NB4 (cell line): ENCODE measurements at regions not wholly inside any gene's neighbourhood (a gene's known extent, or its start where the extent isn't known, plus 50 kb on each side); places are given as distances from the start of the nearest gene placed in this dataset.

Experiments
- MYC ChIP-seq: IDR thresholded peaks from 2 replicates; pipeline ENCODE4 v1.6.1; 2011; ENCODE audit warnings: low read depth, low read length
- TF ChIP-seq, protein P1 (sequence below): IDR thresholded peaks from one replicate; pipeline ENCODE4 v1.5.1; 2012; ENCODE audit warnings: low read depth, low read length

DNA sequence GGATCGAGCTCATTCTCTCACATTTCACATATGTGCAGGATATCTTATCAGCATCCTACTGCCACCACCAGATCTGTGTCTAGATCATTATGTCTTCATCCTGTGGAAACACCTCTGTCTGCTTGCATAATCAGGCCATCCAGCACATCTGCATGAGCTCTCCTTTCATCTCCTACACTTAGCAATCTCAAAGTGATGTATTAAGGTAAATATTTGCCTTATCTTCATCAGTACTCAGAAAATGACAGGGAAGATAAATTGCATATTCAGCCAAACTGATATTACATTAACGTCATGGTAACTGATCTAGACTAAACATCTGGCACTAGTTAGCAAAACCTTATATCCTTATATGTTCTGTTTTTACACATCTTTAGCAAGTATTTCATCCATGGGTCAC, 207.3 kb upstream of the PABPC4L start:
- TF ChIP-seq, protein P1, sequence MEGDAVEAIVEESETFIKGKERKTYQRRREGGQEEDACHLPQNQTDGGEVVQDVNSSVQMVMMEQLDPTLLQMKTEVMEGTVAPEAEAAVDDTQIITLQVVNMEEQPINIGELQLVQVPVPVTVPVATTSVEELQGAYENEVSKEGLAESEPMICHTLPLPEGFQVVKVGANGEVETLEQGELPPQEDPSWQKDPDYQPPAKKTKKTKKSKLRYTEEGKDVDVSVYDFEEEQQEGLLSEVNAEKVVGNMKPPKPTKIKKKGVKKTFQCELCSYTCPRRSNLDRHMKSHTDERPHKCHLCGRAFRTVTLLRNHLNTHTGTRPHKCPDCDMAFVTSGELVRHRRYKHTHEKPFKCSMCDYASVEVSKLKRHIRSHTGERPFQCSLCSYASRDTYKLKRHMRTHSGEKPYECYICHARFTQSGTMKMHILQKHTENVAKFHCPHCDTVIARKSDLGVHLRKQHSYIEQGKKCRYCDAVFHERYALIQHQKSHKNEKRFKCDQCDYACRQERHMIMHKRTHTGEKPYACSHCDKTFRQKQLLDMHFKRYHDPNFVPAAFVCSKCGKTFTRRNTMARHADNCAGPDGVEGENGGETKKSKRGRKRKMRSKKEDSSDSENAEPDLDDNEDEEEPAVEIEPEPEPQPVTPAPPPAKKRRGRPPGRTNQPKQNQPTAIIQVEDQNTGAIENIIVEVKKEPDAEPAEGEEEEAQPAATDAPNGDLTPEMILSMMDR = no peak
- TF ChIP-seq MYC = no peak
